GM12878 (cell line): ENCODE measurements at regions not wholly inside any gene's neighbourhood (a gene's known extent, or its start where the extent isn't known, plus 50 kb on each side); places are given as distances from the start of the nearest gene placed in this dataset.

Experiments used
- ATAC-seq: fragments of 200-7000 bp; cut with Tn5 transposase; 3 replicates; pipeline ENCODE4 v1.9.1; 2020; ENCODE audit warnings: mild to moderate bottlenecking, moderate library complexity
- BruUV-seq: library from RNA; stranded (reverse); fragments of 400-500 nt; replicated peaks from 2 replicates; lab custom pipeline; 2021; lab: Mats Ljungman, UMichigan
- CTCF ChIA-PET: fragments of 300-600 bp; sonication (Branson Sonifier 250); formaldehyde crosslinking; extraction: SDS; loops from one replicate; lab custom pipeline; 2021; ENCODE audit warnings: inconsistent platforms; lab: Yijun Ruan, JAX
- POLR2A ChIA-PET: fragments of 350-600 bp; formaldehyde crosslinking; extraction: SDS; loops from one replicate; lab custom pipeline; 2021; ENCODE audit warnings: inconsistent platforms; lab: Charles Lee
- RAD21 ChIA-PET: fragments of 300-600 bp; sonication (Branson Sonifier 250); formaldehyde crosslinking; loops from one replicate; lab custom pipeline; 2023; ENCODE audit warnings: antibody characterized with exemption; ENCODE audit not compliant: unreplicated experiment; lab: Charles Lee
- SMC1A ChIA-PET: fragments of 300-600 bp; sonication (Branson Sonifier 250); formaldehyde crosslinking; loops from one replicate; lab custom pipeline; 2023; ENCODE audit not compliant: unreplicated experiment, uncharacterized antibody; lab: Charles Lee
- DNase-seq: peaks from one replicate; pipeline ENCODE4 v3.0.0-alpha.2; 2011; ENCODE audit warnings: low read depth, low spot score
- FAIRE-seq: peaks from 3 replicates; lab custom pipeline; 2011; peaks lifted over from hg19 to GRCh38; lab: Jason Lieb, UNC
- H2AFZ ChIP-seq: 2 replicates; pipeline ENCODE4 v1.6.0; 2011; ENCODE audit warnings: low read depth, low read length, control low read depth; ENCODE audit not compliant: control insufficient read depth
- H3K27ac ChIP-seq: 2 replicates; pipeline ENCODE4 v1.5.1; 2011; ENCODE audit warnings: control low read depth; ENCODE audit not compliant: control insufficient read depth, insufficient read depth
- H3K27me3 ChIP-seq, 2 experiments: replicated peaks in 1 of 2; 2 replicates each; pipeline versions ENCODE4 v1.6.0 to v1.6.1; 2011; ENCODE audit warnings: low read length in 1 of 2; ENCODE audit not compliant: control insufficient read depth in 2 of 2, insufficient read depth in 2 of 2
- H3K36me3 ChIP-seq, 2 experiments: 2 replicates each; pipeline ENCODE4 v1.5.1; 2011; ENCODE audit warnings: low read length in 1 of 2; ENCODE audit not compliant: control insufficient read depth in 2 of 2, insufficient read depth in 2 of 2
- H3K4me1 ChIP-seq: 2 replicates; pipeline ENCODE4 v1.6.1; 2011; ENCODE audit warnings: mild to moderate bottlenecking, low read length, moderate library complexity, mixed read lengths; ENCODE audit not compliant: control insufficient read depth, insufficient read depth
- H3K4me2 ChIP-seq: 2 replicates; pipeline ENCODE4 v1.6.0; 2011; ENCODE audit warnings: control low read depth; ENCODE audit not compliant: control insufficient read depth, insufficient read depth
- H3K4me3 ChIP-seq: fragments of 200-600 bp; sonication (generic); 2 replicates; pipeline ENCODE4 v1.5.1; 2016
- H3K79me2 ChIP-seq: 2 replicates; pipeline ENCODE4 v1.6.0; 2011; ENCODE audit warnings: low read length; ENCODE audit not compliant: control insufficient read depth, insufficient read depth
- H3K9ac ChIP-seq: 2 replicates; pipeline ENCODE4 v1.8.0; 2011; ENCODE audit warnings: low read length, control low read depth, mixed read lengths; ENCODE audit not compliant: control insufficient read depth, insufficient read depth
- H3K9me3 ChIP-seq: replicated peaks from 3 replicates; pipeline ENCODE4 v1.5.1; 2011; ENCODE audit warnings: mild to moderate bottlenecking, low read length; ENCODE audit not compliant: control insufficient read depth, insufficient read depth
- H4K20me1 ChIP-seq: 2 replicates; pipeline ENCODE4 v1.6.0; 2011; ENCODE audit not compliant: control insufficient read depth, insufficient read depth
- BHLHE40 ChIP-seq, 2 experiments: fragments of 450-650 bp in 1 of 2; IDR thresholded peaks; 2 replicates each; pipeline ENCODE4 v1.6.1; 2011 to 2017; ENCODE audit warnings: low read depth in 2 of 2, borderline replicate concordance in 1 of 2, improper control_type of control experiment in 1 of 2, low read length in 1 of 2, mild to moderate bottlenecking in 1 of 2
- CEBPB ChIP-seq, 2 experiments: fragments of 150-350 bp in 1 of 2; IDR thresholded peaks; 2 replicates each; pipeline ENCODE4 v1.6.1; 2012 to 2014; ENCODE audit warnings: low read depth in 2 of 2, low read length in 2 of 2, borderline replicate concordance in 1 of 2, inconsistent platforms in 1 of 2
- ESRRA ChIP-seq: IDR thresholded peaks from 2 replicates; pipeline ENCODE4 v1.6.1; 2012; ENCODE audit warnings: mild to moderate bottlenecking, low read length, improper control_type of control experiment
- FOS ChIP-seq: IDR thresholded peaks from 3 replicates; pipeline ENCODE4 v1.6.1; 2011; ENCODE audit warnings: borderline replicate concordance; ENCODE audit not compliant: insufficient read length; ENCODE audit errors: extremely low read depth
- JUNB ChIP-seq: IDR thresholded peaks from 2 replicates; pipeline ENCODE4 v1.6.1; 2016; ENCODE audit warnings: antibody characterized with exemption, mild to moderate bottlenecking
- MTA2 ChIP-seq: fragments of 450-650 bp; IDR thresholded peaks from 2 replicates; pipeline ENCODE4 v1.6.1; 2016; ENCODE audit warnings: low read depth, mild to moderate bottlenecking, moderate library complexity
- NR2F1 ChIP-seq: fragments of 450-650 bp; conservative IDR thresholded peaks from 2 replicates; pipeline ENCODE4 v1.6.1; 2017; ENCODE audit warnings: mild to moderate bottlenecking
- PML ChIP-seq: IDR thresholded peaks from 2 replicates; pipeline ENCODE4 v1.6.1; 2012; ENCODE audit warnings: low read length, inconsistent platforms
- POU2F2 ChIP-seq: IDR thresholded peaks from 3 replicates; pipeline ENCODE4 v1.6.1; 2011; ENCODE audit warnings: low read depth, mild to moderate bottlenecking, low read length, borderline replicate concordance
- RB1 ChIP-seq: fragments of 450-650 bp; formaldehyde crosslinking; IDR thresholded peaks from 2 replicates; pipeline ENCODE4 v1.6.1; 2017; ENCODE audit warnings: mild to moderate bottlenecking, borderline replicate concordance
- RCOR1 ChIP-seq: conservative IDR thresholded peaks from 2 replicates; pipeline ENCODE4 v1.6.1; 2012; ENCODE audit warnings: low read depth, low read length, improper control_type of control experiment
- SMAD5 ChIP-seq: IDR thresholded peaks from 2 replicates; pipeline ENCODE4 v1.6.1; 2016; ENCODE audit warnings: antibody characterized with exemption, low read depth
- STAT1 ChIP-seq: fragments of 450-650 bp; conservative IDR thresholded peaks from 2 replicates; pipeline ENCODE4 v1.6.1; 2014; ENCODE audit warnings: antibody characterized with exemption, mild to moderate bottlenecking
- TARDBP ChIP-seq: IDR thresholded peaks from 2 replicates; pipeline ENCODE4 v1.6.1; 2016; ENCODE audit warnings: borderline replicate concordance
- ZNF274 ChIP-seq: IDR thresholded peaks from one replicate; pipeline ENCODE4 v1.8.0; 2011; ENCODE audit not compliant: insufficient read length, insufficient read depth
- WGBS: methylation state at CpG from one replicate; pipeline ENCODE4 v1.1.6; 2016; ENCODE audit warnings: low lambda C conversion rate; ENCODE audit not compliant: insufficient replicate concordance, insufficient coverage; ENCODE audit errors: missing lambda C conversion rate; 5-methylcytosine and 5-hydroxymethylcytosine counted together
- in situ Hi-C: fragments of 300-500 bp; cut with MboI; formaldehyde crosslinking; loops from 9 replicates; pipeline ENCODE4 v1.14.3; 2018; ENCODE audit warnings: mixed read lengths
- intact Hi-C: fragments of 100-400 bp; cut with micrococcal nuclease; formaldehyde crosslinking; loops from one replicate; pipeline ENCODE4 v1.14.2; 2022; ENCODE audit not compliant: unreplicated experiment
- TF ChIP-seq, protein P1 (sequence below): fragments of 450-650 bp; formaldehyde crosslinking; IDR thresholded peaks from 2 replicates; pipeline ENCODE4 v1.5.0; 2022; ENCODE audit warnings: mild to moderate bottlenecking, missing genetic modification characterization
- TF ChIP-seq, protein P2 (sequence below): fragments of 450-650 bp; IDR thresholded peaks from 2 replicates; pipeline ENCODE4 v1.6.1; 2017; ENCODE audit warnings: mild to moderate bottlenecking, moderate library complexity
- TF ChIP-seq, protein P3 (sequence below): fragments of 450-650 bp; conservative IDR thresholded peaks from 2 replicates; pipeline ENCODE4 v1.6.1; 2017; ENCODE audit warnings: mild to moderate bottlenecking, moderate library complexity

DNA sequence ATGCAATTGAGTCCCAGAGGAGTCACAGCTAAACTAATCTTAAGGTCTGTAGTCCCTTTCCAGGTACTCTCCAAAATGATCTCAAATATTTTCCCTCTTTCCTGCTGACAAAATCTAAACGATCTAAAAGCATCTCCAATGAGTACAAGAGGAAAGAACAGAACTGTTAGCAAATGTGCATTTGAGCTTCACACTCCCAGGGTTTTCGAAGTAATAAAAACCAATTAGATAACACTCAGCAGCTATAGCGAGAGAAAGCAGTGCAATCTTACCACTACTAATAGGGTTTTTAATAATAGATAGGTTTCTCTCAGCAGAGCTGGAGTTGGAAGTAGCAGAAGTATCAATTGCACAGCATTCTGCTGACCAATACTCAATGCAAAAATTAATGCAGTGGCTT is 995.4 kb downstream of the TUSC7 start:
- FAIRE-seq (no peak), DNase-seq (no peak), ATAC-seq (no peak)
- no peak overlapping the region for H2AFZ ChIP-seq
- no peaks in the 10 kb centered on the region for H3K9me3 ChIP-seq
- ChIA-PET CTCF (no interaction called here), POLR2A (no interaction called here), SMC1A (no interaction called here), RAD21 (no interaction called here)
- no peak overlapping the region for H3K4me2 ChIP-seq
- no peak overlapping the region for H3K9ac ChIP-seq
- no peaks in the 10 kb centered on the region for H3K79me2 ChIP-seq
- no peaks in the 10 kb centered on the region for H4K20me1 ChIP-seq
- in situ Hi-C loops: no loop called here
- intact Hi-C loops: no loop called here
- H3K27ac ChIP-seq: no peak overlapping the region
- H3K36me3 ChIP-seq: no peaks in the 10 kb centered on the region
- H3K4me1 ChIP-seq: no peaks in the 10 kb centered on the region
- no peaks in the 10 kb centered on the region for H3K27me3 ChIP-seq
- WGBS: 17% methylated on average over 3 of the region's 3 CpGs
- BruUV-seq: no TSS peak
- no peak overlapping the region for H3K4me3 ChIP-seq
- TF ChIP-seq, protein P1, sequence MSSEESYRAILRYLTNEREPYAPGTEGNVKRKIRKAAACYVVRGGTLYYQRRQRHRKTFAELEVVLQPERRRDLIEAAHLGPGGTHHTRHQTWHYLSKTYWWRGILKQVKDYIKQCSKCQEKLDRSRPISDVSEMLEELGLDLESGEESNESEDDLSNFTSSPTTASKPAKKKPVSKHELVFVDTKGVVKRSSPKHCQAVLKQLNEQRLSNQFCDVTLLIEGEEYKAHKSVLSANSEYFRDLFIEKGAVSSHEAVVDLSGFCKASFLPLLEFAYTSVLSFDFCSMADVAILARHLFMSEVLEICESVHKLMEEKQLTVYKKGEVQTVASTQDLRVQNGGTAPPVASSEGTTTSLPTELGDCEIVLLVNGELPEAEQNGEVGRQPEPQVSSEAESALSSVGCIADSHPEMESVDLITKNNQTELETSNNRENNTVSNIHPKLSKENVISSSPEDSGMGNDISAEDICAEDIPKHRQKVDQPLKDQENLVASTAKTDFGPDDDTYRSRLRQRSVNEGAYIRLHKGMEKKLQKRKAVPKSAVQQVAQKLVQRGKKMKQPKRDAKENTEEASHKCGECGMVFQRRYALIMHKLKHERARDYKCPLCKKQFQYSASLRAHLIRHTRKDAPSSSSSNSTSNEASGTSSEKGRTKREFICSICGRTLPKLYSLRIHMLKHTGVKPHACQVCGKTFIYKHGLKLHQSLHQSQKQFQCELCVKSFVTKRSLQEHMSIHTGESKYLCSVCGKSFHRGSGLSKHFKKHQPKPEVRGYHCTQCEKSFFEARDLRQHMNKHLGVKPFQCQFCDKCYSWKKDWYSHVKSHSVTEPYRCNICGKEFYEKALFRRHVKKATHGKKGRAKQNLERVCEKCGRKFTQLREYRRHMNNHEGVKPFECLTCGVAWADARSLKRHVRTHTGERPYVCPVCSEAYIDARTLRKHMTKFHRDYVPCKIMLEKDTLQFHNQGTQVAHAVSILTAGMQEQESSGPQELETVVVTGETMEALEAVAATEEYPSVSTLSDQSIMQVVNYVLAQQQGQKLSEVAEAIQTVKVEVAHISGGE (CRISPR knock-in tag): no peak
- TF ChIP-seq RB1 (no peak), RCOR1 (no peak), PML (no peak), ZNF274 (no peak), CEBPB (IDR thresholded peaks at IDR 0.05; ENCODE audit: borderline replicate concordance in 1 of 2, low read depth in 2 of 2, low read length in 2 of 2) (no peak), MTA2 (no peak), BHLHE40 (IDR thresholded peaks at IDR 0.05; ENCODE audit: borderline replicate concordance in 1 of 2, low read depth in 2 of 2, low read length in 1 of 2) (no peak), SMAD5 (no peak), ESRRA (no peak), STAT1 (no peak), NR2F1 (no peak), TARDBP (no peak), JUNB (no peak), POU2F2 (no peak), FOS (no peak)
- TF ChIP-seq, protein P2, sequence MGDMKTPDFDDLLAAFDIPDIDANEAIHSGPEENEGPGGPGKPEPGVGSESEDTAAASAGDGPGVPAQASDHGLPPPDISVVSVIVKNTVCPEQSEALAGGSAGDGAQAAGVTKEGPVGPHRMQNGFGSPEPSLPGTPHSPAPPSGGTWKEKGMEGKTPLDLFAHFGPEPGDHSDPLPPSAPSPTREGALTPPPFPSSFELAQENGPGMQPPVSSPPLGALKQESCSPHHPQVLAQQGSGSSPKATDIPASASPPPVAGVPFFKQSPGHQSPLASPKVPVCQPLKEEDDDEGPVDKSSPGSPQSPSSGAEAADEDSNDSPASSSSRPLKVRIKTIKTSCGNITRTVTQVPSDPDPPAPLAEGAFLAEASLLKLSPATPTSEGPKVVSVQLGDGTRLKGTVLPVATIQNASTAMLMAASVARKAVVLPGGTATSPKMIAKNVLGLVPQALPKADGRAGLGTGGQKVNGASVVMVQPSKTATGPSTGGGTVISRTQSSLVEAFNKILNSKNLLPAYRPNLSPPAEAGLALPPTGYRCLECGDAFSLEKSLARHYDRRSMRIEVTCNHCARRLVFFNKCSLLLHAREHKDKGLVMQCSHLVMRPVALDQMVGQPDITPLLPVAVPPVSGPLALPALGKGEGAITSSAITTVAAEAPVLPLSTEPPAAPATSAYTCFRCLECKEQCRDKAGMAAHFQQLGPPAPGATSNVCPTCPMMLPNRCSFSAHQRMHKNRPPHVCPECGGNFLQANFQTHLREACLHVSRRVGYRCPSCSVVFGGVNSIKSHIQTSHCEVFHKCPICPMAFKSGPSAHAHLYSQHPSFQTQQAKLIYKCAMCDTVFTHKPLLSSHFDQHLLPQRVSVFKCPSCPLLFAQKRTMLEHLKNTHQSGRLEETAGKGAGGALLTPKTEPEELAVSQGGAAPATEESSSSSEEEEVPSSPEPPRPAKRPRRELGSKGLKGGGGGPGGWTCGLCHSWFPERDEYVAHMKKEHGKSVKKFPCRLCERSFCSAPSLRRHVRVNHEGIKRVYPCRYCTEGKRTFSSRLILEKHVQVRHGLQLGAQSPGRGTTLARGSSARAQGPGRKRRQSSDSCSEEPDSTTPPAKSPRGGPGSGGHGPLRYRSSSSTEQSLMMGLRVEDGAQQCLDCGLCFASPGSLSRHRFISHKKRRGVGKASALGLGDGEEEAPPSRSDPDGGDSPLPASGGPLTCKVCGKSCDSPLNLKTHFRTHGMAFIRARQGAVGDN: no peak
- TF ChIP-seq, protein P3, sequence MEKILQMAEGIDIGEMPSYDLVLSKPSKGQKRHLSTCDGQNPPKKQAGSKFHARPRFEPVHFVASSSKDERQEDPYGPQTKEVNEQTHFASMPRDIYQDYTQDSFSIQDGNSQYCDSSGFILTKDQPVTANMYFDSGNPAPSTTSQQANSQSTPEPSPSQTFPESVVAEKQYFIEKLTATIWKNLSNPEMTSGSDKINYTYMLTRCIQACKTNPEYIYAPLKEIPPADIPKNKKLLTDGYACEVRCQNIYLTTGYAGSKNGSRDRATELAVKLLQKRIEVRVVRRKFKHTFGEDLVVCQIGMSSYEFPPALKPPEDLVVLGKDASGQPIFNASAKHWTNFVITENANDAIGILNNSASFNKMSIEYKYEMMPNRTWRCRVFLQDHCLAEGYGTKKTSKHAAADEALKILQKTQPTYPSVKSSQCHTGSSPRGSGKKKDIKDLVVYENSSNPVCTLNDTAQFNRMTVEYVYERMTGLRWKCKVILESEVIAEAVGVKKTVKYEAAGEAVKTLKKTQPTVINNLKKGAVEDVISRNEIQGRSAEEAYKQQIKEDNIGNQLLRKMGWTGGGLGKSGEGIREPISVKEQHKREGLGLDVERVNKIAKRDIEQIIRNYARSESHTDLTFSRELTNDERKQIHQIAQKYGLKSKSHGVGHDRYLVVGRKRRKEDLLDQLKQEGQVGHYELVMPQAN: no peak
